ENCODE measurements at regions not wholly inside any gene's neighbourhood (a gene's known extent, or its start where the extent isn't known, plus 50 kb on each side); places are given as distances from the start of the nearest gene placed in this dataset.

- TF ChIP-seq, protein P1, sequence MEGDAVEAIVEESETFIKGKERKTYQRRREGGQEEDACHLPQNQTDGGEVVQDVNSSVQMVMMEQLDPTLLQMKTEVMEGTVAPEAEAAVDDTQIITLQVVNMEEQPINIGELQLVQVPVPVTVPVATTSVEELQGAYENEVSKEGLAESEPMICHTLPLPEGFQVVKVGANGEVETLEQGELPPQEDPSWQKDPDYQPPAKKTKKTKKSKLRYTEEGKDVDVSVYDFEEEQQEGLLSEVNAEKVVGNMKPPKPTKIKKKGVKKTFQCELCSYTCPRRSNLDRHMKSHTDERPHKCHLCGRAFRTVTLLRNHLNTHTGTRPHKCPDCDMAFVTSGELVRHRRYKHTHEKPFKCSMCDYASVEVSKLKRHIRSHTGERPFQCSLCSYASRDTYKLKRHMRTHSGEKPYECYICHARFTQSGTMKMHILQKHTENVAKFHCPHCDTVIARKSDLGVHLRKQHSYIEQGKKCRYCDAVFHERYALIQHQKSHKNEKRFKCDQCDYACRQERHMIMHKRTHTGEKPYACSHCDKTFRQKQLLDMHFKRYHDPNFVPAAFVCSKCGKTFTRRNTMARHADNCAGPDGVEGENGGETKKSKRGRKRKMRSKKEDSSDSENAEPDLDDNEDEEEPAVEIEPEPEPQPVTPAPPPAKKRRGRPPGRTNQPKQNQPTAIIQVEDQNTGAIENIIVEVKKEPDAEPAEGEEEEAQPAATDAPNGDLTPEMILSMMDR (IDR thresholded peaks at IDR 0.05; ENCODE audit: low read depth, low read length), result no peak
- TF ChIP-seq EZH2phosphoT487 (IDR thresholded peaks at IDR 0.05; ENCODE audit: low read depth), result no peak
Measured at GRCh38 chr14:34120185-34120977, 169.5 kb upstream of the EGLN3 start.

All from OCI-LY3 (cell line).